ENCODE measurements at regions not wholly inside any gene's neighbourhood (a gene's known extent, or its start where the extent isn't known, plus 50 kb on each side); places are given as distances from the start of the nearest gene placed in this dataset.

DNA sequence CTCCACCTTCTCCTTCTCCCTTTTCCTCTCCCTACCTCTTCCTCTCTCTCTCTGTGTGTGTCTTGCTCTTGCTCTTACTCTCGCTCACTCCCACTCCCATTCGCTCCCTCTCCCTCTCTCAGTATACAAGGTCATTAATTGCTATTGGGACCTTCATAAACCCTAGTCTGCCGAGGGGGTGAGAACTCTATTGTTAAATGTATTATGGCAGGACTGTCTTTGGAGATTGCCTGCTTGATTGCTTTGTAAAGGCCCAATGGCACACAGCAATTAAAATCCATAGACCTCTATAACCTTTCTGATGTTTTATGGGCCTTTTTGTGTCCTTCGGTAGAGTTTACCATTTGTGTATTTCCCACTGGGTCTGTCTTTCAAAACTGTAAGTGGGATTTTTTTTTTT lies 465.9 kb downstream of the ANXA1 start:
- Histone ChIP-seq H2AK9ac (replicated peaks; ENCODE audit: low read depth, low read length, poor library complexity) (no peak overlapping the region), H4K91ac (ENCODE audit: insufficient read depth, low read depth, low read length) (no peak overlapping the region), H4K5ac (ENCODE audit: low read depth, low read length) (no peak overlapping the region), H3K27ac (ENCODE audit: insufficient read depth, low read length) (no peak overlapping the region), H2AK5ac (ENCODE audit: low read depth, low read length) (no peak overlapping the region), H4K8ac (ENCODE audit: low read depth in 2 of 2, low read length in 2 of 2) (no peak overlapping the region), H3K18ac (ENCODE audit: low read depth, low read length) (no peak overlapping the region), H3K4ac (ENCODE audit: low read depth, low read length) (no peak overlapping the region), H2BK5ac (ENCODE audit: low read depth, low read length, poor library complexity, severe bottlenecking) (no peak overlapping the region), H3K4me3 (ENCODE audit: insufficient read depth, low read depth, low read length) (no peak overlapping the region), H3K9me3 (ENCODE audit: control insufficient read depth, insufficient read depth, low read length) (peaks cover 5% of the 10 kb centered on the region), H3K9ac (ENCODE audit: low read depth, low read length) (no peak overlapping the region), H2AFZ (replicated peaks; ENCODE audit: low read length, poor library complexity) (no peak overlapping the region), H3K79me1 (ENCODE audit: low read depth in 1 of 2, low read length in 2 of 2) (no peaks in the 10 kb centered on the region), H3K14ac (replicated peaks; ENCODE audit: low read depth, low read length) (no peak overlapping the region), H3K9me1 (ENCODE audit: insufficient read depth, low read length) (no peaks in the 10 kb centered on the region), H3K56ac (ENCODE audit: extremely low read depth, insufficient read depth, low read length) (no peak overlapping the region), H2BK15ac (ENCODE audit: low read depth, low read length) (no peak overlapping the region), H3K4me2 (ENCODE audit: low read depth, low read length) (no peak overlapping the region), H3K27me3 (ENCODE audit: control insufficient read depth, insufficient read depth, low read length) (no peaks in the 10 kb centered on the region), H2BK120ac (ENCODE audit: low read depth, low read length) (no peak overlapping the region), H3K23ac (ENCODE audit: low read depth, low read length) (no peak overlapping the region), H2BK20ac (ENCODE audit: low read depth, low read length) (no peak overlapping the region), H3K4me1 (ENCODE audit: control insufficient read depth, insufficient read depth, low read length) (no peaks in the 10 kb centered on the region), H4K20me1 (ENCODE audit: insufficient read depth, low read length) (no peaks in the 10 kb centered on the region), H3K36me3 (ENCODE audit: control insufficient read depth, insufficient read depth, low read length) (no peaks in the 10 kb centered on the region)
- intact Hi-C loops (cut with micrococcal nuclease) (no loop called here), in situ Hi-C loops (cut with MboI; ENCODE audit: low sequenced_read_pairs) (no loop called here), dilution Hi-C loops (cut with HindIII; ENCODE audit: low sequenced_read_pairs, unreplicated experiment) (no loop called here)
- ChIA-PET POLR2A (ENCODE audit: unreplicated experiment) (no interaction called here), CTCF (no interaction called here)
- DNase-seq (no peak), ATAC-seq (ENCODE audit: low read depth) (no peak)
- WGBS, 2 experiments (ENCODE audit: extremely low coverage in 2 of 2, insufficient read length in 1 of 2): no CpG with 5 or more reads among the region's 4 CpGs
- BruUV-seq (replicated peaks): no TSS peak
- no peak for TF ChIP-seq BHLHE40 (IDR thresholded peaks at IDR 0.05; ENCODE audit: low read depth, low read length)
- no peak for TF ChIP-seq NFE2L2 (IDR thresholded peaks at IDR 0.05; ENCODE audit: low read depth, low read length)
- TF ChIP-seq RFX5 (IDR thresholded peaks at IDR 0.05; ENCODE audit: low read depth, low read length): no peak
- TF ChIP-seq, protein P1, sequence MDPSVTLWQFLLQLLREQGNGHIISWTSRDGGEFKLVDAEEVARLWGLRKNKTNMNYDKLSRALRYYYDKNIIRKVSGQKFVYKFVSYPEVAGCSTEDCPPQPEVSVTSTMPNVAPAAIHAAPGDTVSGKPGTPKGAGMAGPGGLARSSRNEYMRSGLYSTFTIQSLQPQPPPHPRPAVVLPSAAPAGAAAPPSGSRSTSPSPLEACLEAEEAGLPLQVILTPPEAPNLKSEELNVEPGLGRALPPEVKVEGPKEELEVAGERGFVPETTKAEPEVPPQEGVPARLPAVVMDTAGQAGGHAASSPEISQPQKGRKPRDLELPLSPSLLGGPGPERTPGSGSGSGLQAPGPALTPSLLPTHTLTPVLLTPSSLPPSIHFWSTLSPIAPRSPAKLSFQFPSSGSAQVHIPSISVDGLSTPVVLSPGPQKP (IDR thresholded peaks at IDR 0.05; ENCODE audit: borderline replicate concordance, low read depth, low read length): no peak
- TF ChIP-seq FOS (IDR thresholded peaks at IDR 0.05; ENCODE audit: low read depth, low read length): no peak
- no peak for TF ChIP-seq CHD1 (IDR thresholded peaks at IDR 0.05; ENCODE audit: low read depth, low read length)
- TF ChIP-seq SMC3 (IDR thresholded peaks at IDR 0.05; ENCODE audit: low read depth, low read length): no peak
- no peak for TF ChIP-seq MAZ (IDR thresholded peaks at IDR 0.05; ENCODE audit: borderline replicate concordance, low read depth, low read length)
- TF ChIP-seq, protein P2, sequence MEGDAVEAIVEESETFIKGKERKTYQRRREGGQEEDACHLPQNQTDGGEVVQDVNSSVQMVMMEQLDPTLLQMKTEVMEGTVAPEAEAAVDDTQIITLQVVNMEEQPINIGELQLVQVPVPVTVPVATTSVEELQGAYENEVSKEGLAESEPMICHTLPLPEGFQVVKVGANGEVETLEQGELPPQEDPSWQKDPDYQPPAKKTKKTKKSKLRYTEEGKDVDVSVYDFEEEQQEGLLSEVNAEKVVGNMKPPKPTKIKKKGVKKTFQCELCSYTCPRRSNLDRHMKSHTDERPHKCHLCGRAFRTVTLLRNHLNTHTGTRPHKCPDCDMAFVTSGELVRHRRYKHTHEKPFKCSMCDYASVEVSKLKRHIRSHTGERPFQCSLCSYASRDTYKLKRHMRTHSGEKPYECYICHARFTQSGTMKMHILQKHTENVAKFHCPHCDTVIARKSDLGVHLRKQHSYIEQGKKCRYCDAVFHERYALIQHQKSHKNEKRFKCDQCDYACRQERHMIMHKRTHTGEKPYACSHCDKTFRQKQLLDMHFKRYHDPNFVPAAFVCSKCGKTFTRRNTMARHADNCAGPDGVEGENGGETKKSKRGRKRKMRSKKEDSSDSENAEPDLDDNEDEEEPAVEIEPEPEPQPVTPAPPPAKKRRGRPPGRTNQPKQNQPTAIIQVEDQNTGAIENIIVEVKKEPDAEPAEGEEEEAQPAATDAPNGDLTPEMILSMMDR (conservative IDR thresholded peaks at IDR 0.05; ENCODE audit: low read depth, low read length): no peak
- no peak for TF ChIP-seq MAFK (IDR thresholded peaks at IDR 0.05; ENCODE audit: low read depth, low read length)
- no peak for TF ChIP-seq RAD21 (IDR thresholded peaks at IDR 0.05; ENCODE audit: low read length)
- no peak for TF ChIP-seq POLR2A (IDR thresholded peaks at IDR 0.05; ENCODE audit: low read depth, low read length)
- TF ChIP-seq, protein P3, sequence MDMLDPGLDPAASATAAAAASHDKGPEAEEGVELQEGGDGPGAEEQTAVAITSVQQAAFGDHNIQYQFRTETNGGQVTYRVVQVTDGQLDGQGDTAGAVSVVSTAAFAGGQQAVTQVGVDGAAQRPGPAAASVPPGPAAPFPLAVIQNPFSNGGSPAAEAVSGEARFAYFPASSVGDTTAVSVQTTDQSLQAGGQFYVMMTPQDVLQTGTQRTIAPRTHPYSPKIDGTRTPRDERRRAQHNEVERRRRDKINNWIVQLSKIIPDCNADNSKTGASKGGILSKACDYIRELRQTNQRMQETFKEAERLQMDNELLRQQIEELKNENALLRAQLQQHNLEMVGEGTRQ (IDR thresholded peaks at IDR 0.05; ENCODE audit: low read depth, low read length): no peak
- TF ChIP-seq MXI1 (IDR thresholded peaks at IDR 0.05; ENCODE audit: borderline replicate concordance, low read depth, low read length): no peak
- no peak for TF ChIP-seq CEBPB (IDR thresholded peaks at IDR 0.05; ENCODE audit: low read depth, low read length)
- no peak for TF ChIP-seq RCOR1 (IDR thresholded peaks at IDR 0.05; ENCODE audit: insufficient replicate concordance, low read length)

All from IMR-90 (cell line).